ENCODE measurements at regions not wholly inside any gene's neighbourhood (a gene's known extent, or its start where the extent isn't known, plus 50 kb on each side); places are given as distances from the start of the nearest gene placed in this dataset.

- H3K9me3 ChIP-seq (replicated peaks), result no peaks in the 10 kb centered on the region
- no peaks in the 10 kb centered on the region for H3K4me1 ChIP-seq
- H3K27ac ChIP-seq, result no peak overlapping the region
- H3K4me3 ChIP-seq, result no peak overlapping the region
- no peaks in the 10 kb centered on the region for H3K27me3 ChIP-seq
- no peaks in the 10 kb centered on the region for H3K36me3 ChIP-seq
- no peak for DNase-seq
These were observed 558.8 kb downstream of the MBD2 start for GRCh38 chr18:53665701-53666100.

- no peaks in the 10 kb centered on the region for H3K27me3 ChIP-seq
- no peaks in the 10 kb centered on the region for H3K36me3 ChIP-seq
- H3K27ac ChIP-seq, result no peak overlapping the region
- no peaks in the 10 kb centered on the region for H3K4me1 ChIP-seq
- DNase-seq, result no peak
- no peaks in the 10 kb centered on the region for H3K9me3 ChIP-seq (replicated peaks)
- no peak overlapping the region for H3K4me3 ChIP-seq
These were observed 559.9 kb downstream of the MBD2 start for GRCh38 chr18:53664575-53664974.

GRCh38 chr18:53660306-53660705, 564.2 kb downstream of the MBD2 start:
- DNase-seq, result no peak
- H3K4me3 ChIP-seq, result no peak overlapping the region
- no peaks in the 10 kb centered on the region for H3K9me3 ChIP-seq (replicated peaks)
- H3K27ac ChIP-seq, result no peak overlapping the region
- no peaks in the 10 kb centered on the region for H3K36me3 ChIP-seq
- H3K4me1 ChIP-seq, result no peaks in the 10 kb centered on the region
- no peaks in the 10 kb centered on the region for H3K27me3 ChIP-seq

DNA sequence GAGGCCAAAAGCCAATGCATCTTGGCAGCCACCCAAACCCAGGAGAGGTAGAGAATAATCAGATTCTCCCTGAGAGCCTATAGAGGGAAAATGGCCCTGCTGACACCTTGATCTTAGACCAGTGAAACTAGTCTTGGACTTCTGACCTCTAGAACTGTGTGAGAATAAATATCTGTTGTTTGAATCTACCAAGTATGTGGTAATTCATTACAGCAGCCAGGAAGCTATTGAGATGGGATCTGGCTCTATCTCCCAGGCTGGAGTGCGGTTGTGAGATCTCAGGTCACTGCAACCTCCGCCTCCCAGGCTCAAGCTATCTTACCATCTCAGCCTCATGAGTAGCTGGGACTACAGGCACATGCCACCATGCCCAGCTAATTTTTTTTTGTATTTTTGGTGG, 567.2 kb downstream of the MBD2 start:
- Histone ChIP-seq H3K36me3 (no peaks in the 10 kb centered on the region), H3K9me3 (replicated peaks) (no peaks in the 10 kb centered on the region), H3K27me3 (no peaks in the 10 kb centered on the region), H3K4me3 (no peak overlapping the region), H3K27ac (no peak overlapping the region), H3K4me1 (no peaks in the 10 kb centered on the region)
- no peak for DNase-seq

DNA sequence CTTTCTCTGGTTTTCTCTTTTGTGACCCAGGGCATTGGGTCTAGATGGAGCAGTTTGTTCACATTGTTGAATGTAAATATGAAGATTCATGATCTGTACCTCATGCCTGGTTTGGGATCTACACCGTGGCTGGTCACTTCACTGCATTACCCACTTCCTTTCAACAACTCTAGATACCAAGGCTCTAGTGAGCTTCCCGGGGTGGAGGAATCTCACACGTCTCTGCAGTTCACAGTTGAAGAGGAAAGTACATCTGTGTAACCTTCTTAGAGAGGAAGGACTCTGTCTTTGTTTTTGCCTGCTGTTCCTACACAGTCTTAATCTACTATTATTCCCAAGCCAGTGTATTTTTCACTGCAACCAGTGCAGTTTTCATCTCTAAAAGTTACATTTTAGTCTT, 574.8 kb downstream of the MBD2 start:
- H3K9me3 ChIP-seq (replicated peaks), result no peaks in the 10 kb centered on the region
- no peak overlapping the region for H3K4me3 ChIP-seq
- DNase-seq, result no peak
- no peaks in the 10 kb centered on the region for H3K36me3 ChIP-seq
- H3K4me1 ChIP-seq, result no peaks in the 10 kb centered on the region
- no peaks in the 10 kb centered on the region for H3K27me3 ChIP-seq
- no peak overlapping the region for H3K27ac ChIP-seq

DNA sequence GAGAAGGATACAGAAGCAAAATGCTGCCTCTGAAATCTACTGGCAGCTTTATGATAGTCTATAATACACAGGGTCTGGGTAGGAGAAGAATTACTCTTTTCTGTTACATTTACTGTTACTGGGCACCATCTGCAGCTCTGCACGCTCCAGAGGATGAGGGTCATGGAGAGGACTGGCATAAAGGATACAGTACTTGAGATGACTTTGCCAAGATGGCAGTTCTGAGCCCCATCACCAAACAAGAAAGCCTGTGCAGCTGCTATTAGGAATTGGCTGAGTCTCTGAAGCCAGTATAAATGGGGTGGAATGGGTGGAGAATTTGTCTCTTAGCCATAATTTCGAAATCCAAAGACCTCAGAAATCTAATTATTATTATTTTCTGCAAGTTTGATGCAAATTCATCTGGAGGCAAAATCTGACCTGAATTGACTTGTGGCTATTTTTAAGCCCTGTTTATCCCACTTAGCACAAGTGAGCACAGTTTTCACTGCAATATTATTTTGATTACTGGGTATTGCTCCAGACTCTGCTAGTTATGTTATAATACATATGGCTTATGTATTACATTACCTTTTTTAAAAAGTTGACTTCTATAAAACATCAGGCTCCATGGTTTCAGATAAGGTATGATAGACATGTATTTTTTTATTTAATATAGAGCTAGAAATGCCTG, 579.5 kb downstream of the MBD2 start:
- no peaks in the 10 kb centered on the region for H3K36me3 ChIP-seq
- no peaks in the 10 kb centered on the region for H3K9me3 ChIP-seq (replicated peaks)
- H3K27ac ChIP-seq, result no peak overlapping the region
- H3K27me3 ChIP-seq, result no peaks in the 10 kb centered on the region
- DNase-seq, result no peak
- H3K4me1 ChIP-seq, result no peaks in the 10 kb centered on the region
- no peak overlapping the region for H3K4me3 ChIP-seq

DNA sequence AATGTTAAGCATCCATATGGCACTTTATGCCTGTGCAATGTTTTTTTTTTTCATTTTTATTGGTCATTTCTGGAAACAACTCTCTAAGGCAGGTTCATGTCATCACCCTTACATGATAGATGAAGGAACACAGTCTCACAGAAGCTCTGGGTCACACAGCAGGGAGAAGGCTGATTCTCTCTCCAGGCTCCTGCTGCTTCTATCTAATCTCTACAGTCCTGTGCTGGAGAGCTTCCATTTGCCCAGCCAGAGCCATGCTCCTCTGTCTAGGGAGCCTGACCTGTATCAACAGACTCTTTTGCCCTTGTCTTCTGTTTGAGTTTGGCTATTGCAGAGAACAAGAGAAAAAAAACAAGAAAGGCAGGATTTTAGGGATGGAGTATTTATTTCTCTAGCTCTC, 584.8 kb downstream of the MBD2 start:
- no peak for DNase-seq
- H3K36me3 ChIP-seq, result no peaks in the 10 kb centered on the region
- H3K4me3 ChIP-seq, result no peak overlapping the region
- no peak overlapping the region for H3K27ac ChIP-seq
- H3K27me3 ChIP-seq, result no peaks in the 10 kb centered on the region
- no peaks in the 10 kb centered on the region for H3K4me1 ChIP-seq
- H3K9me3 ChIP-seq (replicated peaks), result no peaks in the 10 kb centered on the region

GRCh38 chr18:53629337-53629736, 595.1 kb downstream of the MBD2 start:
- Histone ChIP-seq H3K4me1 (no peaks in the 10 kb centered on the region), H3K36me3 (no peaks in the 10 kb centered on the region), H3K9me3 (replicated peaks) (no peaks in the 10 kb centered on the region), H3K4me3 (no peak overlapping the region), H3K27me3 (no peaks in the 10 kb centered on the region), H3K27ac (no peak overlapping the region)
- DNase-seq, result no peak

- no peaks in the 10 kb centered on the region for H3K4me1 ChIP-seq
- H3K27ac ChIP-seq, result no peak overlapping the region
- H3K4me3 ChIP-seq, result no peak overlapping the region
- H3K9me3 ChIP-seq (replicated peaks), result no peaks in the 10 kb centered on the region
- no peaks in the 10 kb centered on the region for H3K27me3 ChIP-seq
- H3K36me3 ChIP-seq, result no peaks in the 10 kb centered on the region
- no peak for DNase-seq
These were observed 598.4 kb downstream of the MBD2 start for GRCh38 chr18:53625997-53626599.

- Histone ChIP-seq H3K36me3 (no peaks in the 10 kb centered on the region), H3K27ac (no peak overlapping the region), H3K27me3 (no peaks in the 10 kb centered on the region), H3K4me3 (no peak overlapping the region), H3K4me1 (no peaks in the 10 kb centered on the region), H3K9me3 (replicated peaks) (no peaks in the 10 kb centered on the region)
- DNase-seq, result no peak
These were observed 613.5 kb downstream of the MBD2 start for GRCh38 chr18:53610957-53611356.

DNA sequence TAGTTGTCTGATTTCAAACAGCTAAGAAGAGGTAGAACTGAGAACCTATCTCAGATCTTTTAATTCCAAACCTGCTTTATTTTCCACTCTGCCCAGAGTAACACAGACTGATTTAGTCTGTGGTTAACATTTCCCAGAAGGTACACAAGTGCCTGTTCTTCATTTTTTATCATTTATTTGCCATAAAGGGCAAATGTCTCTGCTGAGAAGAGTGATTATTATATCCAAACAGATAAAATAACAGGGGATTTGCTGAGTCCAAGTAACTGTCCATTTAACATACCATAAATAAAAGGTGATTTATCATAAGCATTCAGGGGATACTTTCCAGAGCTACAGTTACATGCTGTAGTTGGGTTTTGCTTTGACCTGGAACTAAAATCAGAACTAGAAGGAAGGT, 617.7 kb downstream of the MBD2 start:
- Histone ChIP-seq H3K9me3 (replicated peaks) (no peaks in the 10 kb centered on the region), H3K27me3 (no peaks in the 10 kb centered on the region), H3K27ac (no peak overlapping the region), H3K4me1 (no peaks in the 10 kb centered on the region), H3K36me3 (no peaks in the 10 kb centered on the region), H3K4me3 (no peak overlapping the region)
- no peak for DNase-seq

- H3K9me3 ChIP-seq (replicated peaks), result no peaks in the 10 kb centered on the region
- no peak overlapping the region for H3K27ac ChIP-seq
- H3K27me3 ChIP-seq, result no peaks in the 10 kb centered on the region
- no peak for DNase-seq
- no peak overlapping the region for H3K4me3 ChIP-seq
- no peaks in the 10 kb centered on the region for H3K36me3 ChIP-seq
- no peaks in the 10 kb centered on the region for H3K4me1 ChIP-seq
These were observed 619.3 kb downstream of the MBD2 start for GRCh38 chr18:53605198-53605597.

DNA sequence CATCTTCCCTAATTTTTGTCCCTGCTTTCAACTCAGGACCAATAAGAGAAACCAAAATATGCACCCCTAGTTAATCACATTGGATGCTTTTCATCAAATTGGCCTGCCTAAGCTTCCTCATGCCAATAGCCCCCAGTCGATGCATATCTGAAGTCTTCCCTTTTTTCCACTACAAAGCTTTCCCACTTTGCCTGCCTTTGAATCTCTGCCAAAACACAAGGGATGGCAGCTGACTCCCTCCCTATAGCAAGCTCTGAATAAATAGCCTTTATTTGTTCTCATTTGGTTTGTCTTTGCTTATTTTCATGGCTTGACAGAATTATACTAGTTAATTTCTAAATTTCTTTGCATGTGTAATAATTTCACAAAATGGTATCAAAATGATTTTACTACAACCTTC, 621.2 kb downstream of the MBD2 start:
- DNase-seq, result no peak

DNA sequence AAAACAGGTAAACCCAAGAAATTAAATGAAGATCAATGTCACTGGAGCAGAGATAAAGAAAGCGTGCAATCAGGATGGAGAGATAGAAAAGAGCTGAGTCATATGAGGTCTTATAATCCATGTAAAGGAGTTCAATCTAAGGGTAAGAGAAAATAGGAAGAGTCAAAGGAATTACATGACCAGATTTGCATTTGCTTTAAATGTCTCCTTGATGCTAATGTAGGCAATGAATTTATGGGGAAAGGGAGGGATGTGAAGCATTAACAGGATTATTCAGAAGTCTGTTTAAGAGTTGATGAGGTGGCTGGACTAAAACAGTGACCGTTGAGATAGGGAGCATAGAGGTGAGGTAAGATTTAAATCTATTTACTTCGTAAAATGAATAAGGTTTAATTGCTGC, 623.1 kb downstream of the MBD2 start:
- no peak for DNase-seq
- H3K27ac ChIP-seq, result no peak overlapping the region
- H3K4me3 ChIP-seq, result no peak overlapping the region
- H3K4me1 ChIP-seq, result no peaks in the 10 kb centered on the region
- H3K27me3 ChIP-seq, result no peaks in the 10 kb centered on the region
- no peaks in the 10 kb centered on the region for H3K9me3 ChIP-seq (replicated peaks)
- H3K36me3 ChIP-seq, result no peaks in the 10 kb centered on the region

More for the DNA sequence above, 621.2 kb downstream of the MBD2 start:
- Histone ChIP-seq H3K27me3 (no peaks in the 10 kb centered on the region), H3K4me3 (no peak overlapping the region), H3K4me1 (no peaks in the 10 kb centered on the region), H3K9me3 (replicated peaks) (no peaks in the 10 kb centered on the region), H3K36me3 (no peaks in the 10 kb centered on the region), H3K27ac (no peak overlapping the region)

DNA sequence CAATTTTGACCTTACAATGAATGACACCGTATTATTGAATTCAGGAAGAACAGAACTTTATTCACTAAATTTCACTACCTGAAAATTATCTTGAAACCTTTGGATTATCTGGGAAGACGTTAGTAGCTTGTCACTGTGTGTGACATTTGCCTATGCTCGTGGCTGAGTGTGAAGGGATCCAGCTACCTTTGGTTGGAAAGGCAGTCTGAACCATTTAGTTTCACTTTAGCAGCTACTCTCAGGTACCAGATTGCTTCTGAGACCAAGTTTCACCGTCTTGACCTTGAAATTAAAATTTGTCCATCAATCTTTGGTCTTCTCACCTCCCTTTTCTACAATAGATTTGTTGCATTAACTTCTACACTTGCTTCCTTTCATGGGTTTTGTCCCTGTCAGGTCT, 637.5 kb downstream of the MBD2 start:
- Histone ChIP-seq H3K4me3 (no peak overlapping the region), H3K27me3 (no peaks in the 10 kb centered on the region), H3K27ac (no peak overlapping the region), H3K9me3 (replicated peaks) (no peaks in the 10 kb centered on the region), H3K4me1 (no peaks in the 10 kb centered on the region), H3K36me3 (no peaks in the 10 kb centered on the region)
- no peak for DNase-seq
